KG1 (cell line): ENCODE measurements at regions not wholly inside any gene's neighbourhood (a gene's known extent, or its start where the extent isn't known, plus 50 kb on each side); places are given as distances from the start of the nearest gene placed in this dataset.
"Not testable (repeated sequence)": the region's sequence is repeated elsewhere in the genome, so short reads cannot be mapped to it uniquely, and the experiment has no call there.

Experiments
- DNase-seq: peaks from one replicate; lab custom pipeline; 2025; lab: John Stamatoyannopoulos, UW

DNA sequence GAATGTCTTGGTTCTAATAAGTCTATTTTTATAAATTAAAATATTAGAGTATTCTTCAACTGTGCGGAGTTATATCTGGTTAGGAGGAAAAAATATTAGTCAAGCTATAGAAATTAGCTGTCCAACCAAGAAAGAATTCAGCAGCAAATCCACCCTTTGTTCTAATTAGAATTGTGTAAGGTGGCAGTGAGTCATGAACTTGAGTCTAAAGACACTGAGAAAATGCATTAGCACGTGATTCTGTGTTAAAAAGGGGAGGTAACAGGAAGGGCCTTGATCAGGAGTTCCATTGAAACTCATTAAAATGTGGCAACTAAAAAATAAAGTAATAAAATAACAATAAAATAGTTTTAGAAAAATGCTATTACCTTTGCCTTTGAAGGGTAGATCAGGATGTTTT, 398.2 kb upstream of the RGS18 start:
- DNase-seq, result no peak

DNA sequence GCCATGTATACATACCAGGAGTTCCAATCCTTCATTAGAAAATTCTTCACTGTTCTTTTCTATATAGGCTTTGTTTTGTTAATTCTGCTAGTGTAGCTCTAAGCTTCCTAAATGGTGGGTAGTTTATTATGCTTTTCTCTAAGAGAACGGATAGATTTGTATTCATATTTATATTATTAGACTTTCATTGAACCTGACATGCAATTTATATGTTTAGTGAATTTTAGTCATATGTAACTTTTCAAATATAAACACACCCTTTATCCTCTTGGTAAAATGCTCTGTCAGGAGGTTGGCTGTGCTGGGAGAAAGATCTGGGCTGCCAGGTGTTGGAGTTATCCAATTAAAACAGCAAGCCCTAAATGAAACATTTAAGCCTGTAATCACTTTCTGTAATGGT, 369.7 kb upstream of the RGS18 start:
- no peak for DNase-seq

DNA sequence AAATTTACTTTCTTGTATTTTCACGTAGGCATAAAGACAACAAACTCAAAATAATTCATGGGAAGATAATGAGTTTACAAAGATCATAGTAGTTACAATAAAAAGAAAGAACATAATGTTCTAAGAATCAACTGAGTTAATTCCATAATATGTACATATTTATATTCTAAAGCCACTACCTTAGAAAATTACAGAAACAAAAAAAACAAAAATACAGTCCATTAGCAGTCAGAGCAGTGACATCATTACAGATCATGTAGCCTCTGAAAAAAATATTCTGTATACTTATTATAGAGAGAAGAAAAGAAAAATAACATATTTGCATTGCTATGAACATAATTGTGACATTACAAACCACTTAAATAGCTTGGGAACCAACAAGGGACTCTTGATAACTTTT, 360.1 kb upstream of the RGS18 start:
- DNase-seq, result no peak

DNA sequence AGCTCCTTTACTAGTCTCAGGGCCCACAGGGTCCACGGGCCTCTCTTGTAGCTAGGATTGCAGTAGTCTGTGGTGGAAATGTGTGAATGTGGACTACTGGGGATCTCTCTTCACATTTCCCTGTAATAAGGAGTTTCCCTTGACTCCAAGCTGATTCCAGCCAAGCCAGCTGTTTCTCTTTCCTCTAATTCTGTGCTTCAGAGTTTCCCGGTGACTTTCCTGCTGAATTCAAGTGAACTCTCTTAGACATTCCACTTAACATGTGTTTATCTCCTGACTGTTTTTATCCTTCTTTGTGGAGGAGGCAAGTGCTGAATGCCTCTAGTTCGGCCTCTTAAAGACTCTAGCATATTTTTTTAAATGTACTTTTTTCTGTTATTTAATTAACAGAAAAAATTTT, 354.0 kb upstream of the RGS18 start:
- no peak for DNase-seq

DNA sequence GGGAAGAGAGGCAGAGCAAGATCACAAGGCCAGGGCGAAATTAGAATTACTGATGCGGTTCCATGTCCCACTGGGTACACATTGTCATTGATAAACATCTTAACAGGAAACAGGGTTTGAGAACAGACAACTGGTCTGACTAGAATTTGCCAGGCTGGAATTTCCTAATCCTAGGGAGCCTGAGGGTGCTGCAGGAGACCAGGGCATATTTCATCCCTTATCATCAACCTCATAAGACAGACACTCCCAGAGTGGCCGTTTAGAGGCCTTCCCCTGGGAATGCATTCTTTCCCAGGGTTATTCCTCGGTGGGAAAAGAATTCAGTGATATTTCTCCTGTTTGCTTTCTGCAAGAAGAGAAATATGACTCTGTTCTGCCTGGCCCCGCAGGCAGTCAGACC, 344.7 kb upstream of the RGS18 start:
- DNase-seq, result not testable (repeated sequence)

DNA sequence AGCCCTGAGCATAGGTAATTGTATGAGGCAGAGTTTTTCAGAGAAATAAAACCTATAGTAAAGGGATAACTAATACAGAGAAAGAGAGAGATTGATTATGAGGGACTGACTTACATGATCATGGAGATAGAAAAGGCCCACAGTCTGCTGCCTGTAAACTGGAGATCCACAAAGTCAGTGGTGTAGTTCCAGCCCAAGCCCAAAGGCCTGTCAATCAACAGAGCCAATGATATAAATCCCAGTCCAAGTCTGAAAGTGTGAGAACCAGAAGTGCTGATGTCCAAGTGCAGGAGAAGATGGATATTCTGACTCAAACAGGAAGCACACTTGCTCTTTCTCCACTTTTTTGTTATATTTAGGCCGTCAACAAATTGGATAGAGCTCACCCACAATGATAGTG, 340.1 kb upstream of the RGS18 start:
- DNase-seq, result no peak

DNA sequence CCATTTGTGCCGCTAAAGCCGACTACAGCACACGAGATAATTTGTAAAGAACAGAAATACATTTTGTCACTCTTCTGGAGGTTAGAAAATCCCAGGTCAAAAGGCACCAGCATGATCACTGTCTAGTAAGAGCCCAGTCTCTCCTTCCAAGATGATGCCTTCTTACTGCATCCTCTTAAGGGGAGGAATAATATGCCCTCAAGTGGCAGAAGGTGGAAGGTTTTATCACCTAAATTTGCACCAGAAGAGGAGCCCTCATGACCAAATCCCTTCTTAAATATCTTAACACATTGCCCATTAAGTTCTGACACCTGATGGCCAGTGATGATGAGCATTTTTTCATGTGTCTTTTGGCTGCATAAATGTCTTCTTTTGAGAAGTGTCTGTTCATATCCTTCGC, 326.7 kb upstream of the RGS18 start:
- no peak for DNase-seq

DNA sequence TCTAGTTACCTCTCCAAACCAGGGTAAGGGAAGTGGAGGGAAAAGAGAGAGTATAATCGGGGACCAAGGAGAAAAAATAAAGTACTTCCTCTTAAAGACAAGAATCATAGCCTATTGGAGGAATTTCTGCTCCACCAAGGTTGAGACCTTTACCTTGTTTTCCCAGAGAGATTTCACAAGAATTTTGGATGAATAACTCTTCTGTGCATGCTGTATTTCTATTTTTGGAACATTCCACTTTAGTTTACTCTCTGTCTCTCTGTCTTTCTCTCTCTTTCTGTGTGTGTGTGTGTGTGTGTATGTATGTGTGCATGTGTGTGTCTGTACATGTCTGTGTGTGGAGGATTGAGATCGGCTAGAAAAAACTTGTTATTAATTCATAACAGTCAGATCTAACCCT, 318.4 kb upstream of the RGS18 start:
- no peak for DNase-seq

DNA sequence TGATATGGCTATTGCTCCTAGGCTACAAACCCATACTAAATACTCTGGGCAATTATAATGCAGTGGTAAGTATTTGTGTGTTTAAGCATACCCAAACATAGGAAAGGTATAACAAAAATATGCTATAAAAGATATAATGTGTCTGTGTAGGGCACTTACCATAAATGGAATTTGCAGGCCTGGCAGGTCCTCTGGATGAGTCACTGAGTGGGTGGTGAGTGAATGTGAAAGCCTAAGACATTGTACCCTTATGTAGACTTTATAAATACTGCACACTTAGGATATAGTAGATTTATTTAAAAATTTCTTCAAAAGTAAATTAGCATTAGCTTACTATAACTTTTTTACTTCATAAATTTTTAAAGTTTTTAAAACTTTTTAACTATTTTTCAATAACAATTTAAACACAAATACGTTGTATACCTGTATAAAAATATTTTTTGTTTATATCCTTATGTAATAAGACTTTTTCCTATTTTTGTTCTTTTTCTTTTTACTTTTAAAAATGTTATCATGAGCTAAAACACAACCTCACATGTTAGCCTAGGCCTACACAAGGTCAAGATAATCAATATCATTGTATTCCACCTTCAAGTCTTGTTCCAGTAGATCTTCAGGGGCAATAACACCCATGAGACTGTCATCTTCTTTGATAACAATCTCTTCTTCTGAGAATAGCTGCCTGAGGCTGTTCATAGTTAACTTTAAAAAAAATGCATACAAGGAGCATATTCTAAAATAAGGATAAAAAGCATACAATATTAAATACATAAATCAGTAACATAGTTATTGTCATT, 306.3 kb upstream of the RGS18 start:
- no peak for DNase-seq

DNA sequence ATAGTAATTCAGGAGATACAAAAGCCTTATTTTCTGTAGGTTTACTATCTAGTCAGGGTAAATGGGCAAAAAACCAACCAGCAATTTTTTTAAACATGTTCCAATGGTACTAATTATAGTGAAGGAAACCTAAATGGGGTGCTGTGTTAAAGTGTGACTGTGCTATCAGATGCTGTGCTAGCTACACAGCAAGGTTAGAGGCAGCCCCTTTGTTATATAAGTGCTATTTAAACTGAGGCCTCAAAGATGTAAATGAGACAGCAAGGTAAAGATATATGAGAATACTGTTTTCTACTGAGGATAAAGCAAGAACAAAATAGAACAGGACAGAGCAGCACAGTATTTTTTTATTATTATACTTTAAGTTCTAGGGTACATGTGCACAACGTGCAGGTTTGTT, 305.4 kb upstream of the RGS18 start:
- no peak for DNase-seq

DNA sequence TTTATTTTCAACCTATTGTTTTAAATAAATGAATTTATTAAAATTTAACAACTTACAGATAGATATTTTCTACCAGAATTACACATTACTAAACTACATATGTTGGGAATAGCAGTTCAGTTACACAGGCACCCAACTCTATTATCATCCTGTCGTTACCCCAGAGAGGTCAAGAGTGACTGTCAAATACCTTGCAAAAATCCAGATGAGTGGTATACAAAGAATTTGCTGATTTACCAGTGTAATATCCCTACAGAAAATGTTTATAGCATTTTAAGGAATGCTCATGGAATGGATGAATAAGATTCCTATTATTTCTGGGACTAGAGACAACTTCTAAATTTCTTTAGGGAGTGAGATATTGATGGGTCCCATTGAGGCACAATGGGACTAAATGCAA, 300.7 kb upstream of the RGS18 start:
- DNase-seq, result no peak

DNA sequence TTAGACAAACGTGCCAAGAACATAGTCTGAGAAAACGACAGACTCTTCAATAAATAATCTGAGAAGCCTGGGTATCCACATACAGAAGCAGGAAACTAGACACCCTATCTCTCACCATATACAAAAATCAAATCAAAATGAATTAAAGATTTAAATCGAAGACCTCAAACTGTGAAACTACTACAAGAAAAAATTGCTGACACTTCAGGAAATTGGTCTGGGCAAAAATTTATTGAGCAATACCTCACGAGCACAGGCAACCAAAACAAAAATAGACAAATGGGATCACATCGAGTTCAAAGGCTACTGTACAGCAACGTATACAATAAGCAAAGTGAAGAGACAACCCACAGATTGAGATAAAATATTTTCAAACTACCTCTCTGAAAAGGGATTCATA, 292.8 kb upstream of the RGS18 start:
- no peak for DNase-seq

DNA sequence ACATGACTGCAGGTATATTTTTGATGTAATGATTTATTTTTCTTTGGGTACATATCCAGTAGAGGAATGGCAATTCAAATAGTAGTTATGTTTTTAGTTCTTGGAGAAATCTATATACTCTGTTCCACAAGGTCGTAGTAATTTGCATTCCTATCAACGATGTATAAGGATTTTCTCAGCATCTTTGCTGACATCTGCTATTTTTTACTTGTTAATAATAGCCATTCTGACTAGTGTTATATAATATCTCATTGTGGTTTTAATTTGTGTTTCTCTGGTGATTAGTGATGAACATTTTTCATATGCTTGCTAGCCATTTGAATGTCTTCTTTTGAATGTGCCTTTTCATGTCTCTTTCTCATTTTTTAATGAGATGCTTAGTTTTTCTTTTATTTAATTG, 292.1 kb upstream of the RGS18 start:
- DNase-seq, result no peak

DNA sequence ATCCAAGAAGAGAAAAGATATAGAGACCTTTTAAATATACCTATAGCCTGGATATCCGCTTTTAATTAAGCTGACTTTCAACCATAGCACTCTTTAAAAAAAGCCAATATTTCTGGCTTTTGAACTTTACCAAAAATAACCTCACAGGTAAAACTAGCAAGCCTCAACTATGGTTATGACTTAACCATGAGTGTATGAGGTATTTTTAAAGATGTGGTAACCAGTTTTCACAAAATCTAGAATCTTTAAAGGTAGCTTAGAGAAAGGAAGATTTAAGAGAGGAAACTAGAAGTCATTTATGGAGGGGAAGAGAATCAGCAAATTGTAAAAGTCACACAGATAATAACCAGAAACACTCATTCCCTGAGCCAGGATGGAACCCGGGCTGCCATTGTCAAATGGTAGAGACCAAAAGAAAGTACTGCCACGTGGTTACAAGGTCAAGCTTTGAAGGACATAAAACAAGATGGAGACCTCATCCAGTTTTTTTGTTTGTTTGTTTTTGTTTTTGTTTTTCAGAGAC, 288.4 kb upstream of the RGS18 start:
- no peak for DNase-seq

DNA sequence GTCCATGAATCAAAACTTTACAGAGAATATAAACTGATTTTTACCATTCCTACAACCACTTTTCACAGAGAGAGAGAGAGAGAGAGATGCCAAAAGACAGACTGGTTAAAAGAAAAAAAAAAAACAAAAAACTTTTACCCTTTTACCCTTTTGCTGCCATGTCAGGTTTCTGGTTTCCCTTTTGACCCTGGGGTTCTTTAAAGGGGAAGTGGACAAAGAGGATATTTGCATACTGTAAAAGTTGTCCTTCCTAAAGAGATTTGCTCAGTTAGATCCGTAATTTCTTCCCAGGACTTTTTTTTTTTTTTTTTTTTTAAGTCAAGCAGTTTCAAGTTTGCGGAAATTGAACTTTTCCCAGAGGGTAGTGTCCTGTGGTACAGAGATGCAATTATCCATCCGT, 287.8 kb upstream of the RGS18 start:
- no peak for DNase-seq

DNA sequence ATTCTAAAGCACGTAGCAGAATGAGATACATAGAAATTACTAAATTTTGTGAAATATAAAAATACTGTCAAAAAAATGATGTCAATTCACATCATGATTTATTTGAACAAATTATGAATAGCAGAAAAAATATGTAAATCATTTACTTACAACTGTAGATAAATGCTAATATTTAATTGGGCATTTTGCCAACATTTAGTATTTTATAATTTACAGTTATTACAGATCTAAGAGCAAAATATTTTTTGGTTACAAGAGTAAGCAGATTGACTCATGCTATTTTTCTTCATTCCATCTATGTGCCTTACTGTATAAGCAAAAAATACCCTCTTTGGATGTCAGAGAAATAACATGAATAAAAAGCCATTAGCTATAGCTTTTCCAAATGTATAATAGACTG, 282.3 kb upstream of the RGS18 start:
- no peak for DNase-seq

DNA sequence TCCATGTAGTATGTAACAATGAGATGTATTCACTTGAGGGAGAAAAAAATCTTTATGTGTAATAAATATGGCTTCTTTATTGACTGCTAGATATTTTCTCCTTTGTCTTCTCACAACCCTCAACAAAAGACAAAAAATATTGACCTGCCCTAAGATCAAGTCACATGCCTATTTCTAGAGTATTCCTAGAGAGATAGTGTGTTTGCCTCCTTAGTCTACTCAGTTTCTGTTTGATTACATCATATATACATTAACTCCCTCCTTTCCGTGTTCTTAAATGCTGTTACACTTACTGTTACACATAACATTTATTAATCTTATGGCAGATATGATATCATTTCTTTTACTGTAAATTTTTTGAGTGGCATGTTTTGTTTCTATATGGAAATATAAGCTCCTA, 281.6 kb upstream of the RGS18 start:
- DNase-seq, result no peak

DNA sequence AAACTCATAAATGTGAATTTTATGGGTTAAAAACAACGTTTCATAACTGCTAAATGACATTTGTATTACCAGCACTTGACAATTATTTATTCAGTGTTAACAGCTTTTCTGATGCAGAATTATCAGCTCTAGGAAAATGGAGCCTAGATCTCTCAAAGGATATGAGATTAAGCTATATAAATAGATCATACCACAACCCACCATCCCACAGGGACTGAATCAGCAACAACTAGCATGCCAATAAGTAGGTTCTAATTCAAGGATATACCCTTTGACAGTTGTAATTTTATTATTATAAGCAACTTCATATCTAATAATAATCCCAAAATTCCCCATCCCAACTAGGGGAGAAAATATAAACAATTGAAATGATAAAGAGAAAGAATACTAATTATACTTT, 275.4 kb upstream of the RGS18 start:
- DNase-seq, result no peak

DNA sequence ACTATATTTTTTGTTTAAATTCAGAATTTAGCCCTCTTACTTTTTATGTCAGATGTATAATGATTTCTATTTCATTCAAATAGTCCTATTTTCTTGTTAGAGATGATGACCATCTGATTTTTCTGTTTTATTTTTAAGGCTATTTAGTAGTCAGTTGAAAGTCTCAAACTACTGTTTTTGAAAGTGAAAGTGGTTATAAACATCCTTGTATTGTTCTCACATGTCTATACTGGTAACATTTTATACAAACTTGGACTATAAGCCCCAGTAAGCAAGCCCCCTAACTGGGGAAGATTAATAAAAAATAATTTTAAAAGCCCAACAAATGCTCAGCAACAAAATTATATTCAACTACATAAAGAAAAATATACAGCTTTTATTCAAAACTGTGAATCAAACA, 271.3 kb upstream of the RGS18 start:
- no peak for DNase-seq

DNA sequence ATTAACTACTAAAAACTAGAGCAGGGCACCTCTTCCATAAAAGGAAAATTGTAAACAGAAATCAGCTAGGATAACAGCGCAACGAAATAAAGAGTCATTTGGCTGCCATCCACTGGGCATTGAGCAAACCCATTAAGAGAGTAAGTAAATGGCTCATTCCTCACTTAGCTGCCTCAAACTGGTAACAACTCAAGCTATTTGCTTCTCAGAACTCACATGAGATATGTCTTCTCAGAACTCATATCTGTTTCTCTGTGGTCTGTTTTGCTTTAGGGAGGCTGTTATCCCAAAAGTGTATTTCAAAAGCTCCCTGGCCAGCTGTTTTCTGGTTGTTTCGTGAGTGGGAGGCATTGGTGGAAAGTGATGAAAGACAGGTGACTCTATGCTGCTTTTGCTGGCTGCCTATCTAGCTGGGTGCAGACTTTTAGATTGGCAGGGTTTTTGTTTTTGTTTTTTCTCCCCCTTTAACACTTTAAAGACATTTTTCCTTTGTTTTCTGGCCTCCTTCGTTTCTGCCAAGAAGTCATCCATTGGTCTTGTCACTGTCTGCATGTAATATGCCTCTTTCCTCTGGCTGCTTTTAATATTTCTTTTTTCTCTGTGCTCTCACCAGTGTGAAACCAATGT, 269.2 kb upstream of the RGS18 start:
- no peak for DNase-seq

DNA sequence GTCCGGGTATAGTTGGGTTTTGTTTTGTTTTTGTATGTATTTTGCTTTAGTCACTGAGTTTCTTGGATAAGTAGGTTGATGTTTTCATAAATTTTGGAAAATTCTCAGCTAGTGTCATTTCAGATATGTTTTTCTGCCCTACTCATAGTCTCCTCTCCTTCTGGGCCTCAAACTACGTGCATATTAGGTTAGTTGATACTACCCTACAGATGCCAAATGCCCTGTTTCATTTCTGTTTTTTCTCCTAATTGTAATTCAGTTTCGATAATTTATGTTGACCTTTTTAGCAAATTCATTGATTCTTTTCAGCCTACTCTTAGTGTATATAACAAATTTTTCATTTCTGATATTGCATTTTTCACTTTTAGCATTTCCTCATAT, 268.6 kb upstream of the RGS18 start:
- no peak for DNase-seq

DNA sequence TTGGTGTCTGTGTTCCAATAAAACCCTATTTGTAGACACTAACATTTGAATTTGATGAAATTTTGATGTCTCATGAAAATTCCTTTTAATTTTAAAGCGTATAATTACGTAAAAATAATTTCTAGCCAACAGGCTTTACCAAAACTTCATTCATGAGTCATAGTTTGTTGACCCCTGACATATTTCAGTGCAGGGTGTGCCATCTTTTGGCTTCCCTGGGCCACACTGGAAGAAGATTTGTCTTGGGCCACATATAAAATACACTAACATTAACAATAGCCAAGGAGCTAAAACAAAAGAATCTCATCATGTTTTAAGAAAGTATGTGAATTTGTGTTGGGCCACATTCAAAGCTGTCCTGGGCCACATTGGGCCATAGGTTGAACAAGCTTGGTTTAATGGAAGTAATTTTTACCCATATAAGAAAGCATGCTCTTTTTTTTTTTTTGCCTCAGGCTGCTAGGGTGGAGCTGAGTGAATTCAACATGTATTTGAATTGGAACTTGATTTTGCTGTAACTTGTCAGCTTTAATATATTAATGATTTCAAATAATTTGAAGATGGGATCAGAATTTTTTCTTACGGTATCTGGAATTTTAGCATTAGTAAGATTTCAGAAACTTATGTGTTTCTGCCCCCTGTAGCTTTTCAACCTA, 267.7 kb upstream of the RGS18 start:
- DNase-seq, result no peak

DNA sequence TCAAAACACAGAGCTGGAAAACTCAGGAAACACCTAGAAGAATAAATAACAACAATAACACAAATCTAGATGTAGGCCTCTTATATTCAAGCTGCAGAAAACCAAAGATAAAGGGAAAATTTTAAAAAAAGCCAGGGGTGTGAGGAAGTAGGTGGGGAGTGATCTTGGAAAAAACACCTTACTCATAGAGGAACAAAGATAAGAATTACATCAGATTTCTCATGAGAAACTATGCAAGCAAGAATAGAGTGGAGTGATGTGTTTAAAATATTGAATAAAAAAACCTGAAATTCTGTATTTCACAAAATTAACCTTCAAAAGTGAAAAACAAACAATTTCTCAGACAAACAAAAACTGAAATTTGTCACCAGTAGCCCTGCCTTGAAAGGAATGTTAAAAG, 265.5 kb upstream of the RGS18 start:
- DNase-seq, result no peak
